ENCODE measurements at regions not wholly inside any gene's neighbourhood (a gene's known extent, or its start where the extent isn't known, plus 50 kb on each side); places are given as distances from the start of the nearest gene placed in this dataset.

- TF ChIP-seq POLR2A (IDR thresholded peaks at IDR 0.05), result no peak
- no peak for TF ChIP-seq CTCF (IDR thresholded peaks at IDR 0.05)
Measured at GRCh38 chr1:38587766-38588165, 271.8 kb downstream of the RRAGC start.

Data from adrenal gland (tissue), 5 donors.